GM18867 (cell line): ENCODE measurements at regions not wholly inside any gene's neighbourhood (a gene's known extent, or its start where the extent isn't known, plus 50 kb on each side); places are given as distances from the start of the nearest gene placed in this dataset.
A peak's percentile ranks its signal among the peaks of the same experiment; 100 is the strongest.

Experiments
- ATAC-seq: cut with Tn5 transposase; IDR thresholded peaks from one replicate; pipeline ENCODE4 v1.9.1; 2021; ENCODE audit warnings: mild to moderate bottlenecking, moderate library complexity; ENCODE audit not compliant: unreplicated experiment

GRCh38 chr16:63361032-63361624, 1324.9 kb upstream of the CDH8 start:
- peak; percentile 86 for ATAC-seq

- no peak for ATAC-seq
These were observed 1313.7 kb upstream of the CDH8 start for GRCh38 chr16:63349961-63350360.

GRCh38 chr16:63346000-63346399, 1309.8 kb upstream of the CDH8 start:
- no peak for ATAC-seq

- no peak for ATAC-seq
These were observed 1301.0 kb upstream of the CDH8 start for GRCh38 chr16:63337264-63337663.

- no peak for ATAC-seq
These were observed 1294.9 kb upstream of the CDH8 start for GRCh38 chr16:63331111-63331510.

- no peak for ATAC-seq
These were observed 1290.6 kb upstream of the CDH8 start for GRCh38 chr16:63326736-63327339.

- ATAC-seq, result no peak
These were observed 1287.8 kb upstream of the CDH8 start for GRCh38 chr16:63323722-63324705.

GRCh38 chr16:63323055-63323454, 1286.8 kb upstream of the CDH8 start:
- ATAC-seq, result no peak

- ATAC-seq, result no peak
These were observed 1279.0 kb upstream of the CDH8 start for GRCh38 chr16:63315229-63315628.

GRCh38 chr16:63312346-63312745, 1276.1 kb upstream of the CDH8 start:
- ATAC-seq, result no peak

GRCh38 chr16:63311313-63311712, 1275.1 kb upstream of the CDH8 start:
- no peak for ATAC-seq

GRCh38 chr16:63302811-63303210, 1266.6 kb upstream of the CDH8 start:
- ATAC-seq, result no peak

GRCh38 chr16:63301349-63301748, 1265.1 kb upstream of the CDH8 start:
- no peak for ATAC-seq

- ATAC-seq, result no peak
These were observed 1262.8 kb upstream of the CDH8 start for GRCh38 chr16:63298993-63299392.

GRCh38 chr16:63292036-63292435, 1255.8 kb upstream of the CDH8 start:
- no peak for ATAC-seq

- peak; percentile 59 for ATAC-seq
These were observed 1253.7 kb upstream of the CDH8 start for GRCh38 chr16:63289834-63290460.

GRCh38 chr16:63287401-63287800, 1251.2 kb upstream of the CDH8 start:
- ATAC-seq, result no peak

- ATAC-seq, result no peak
These were observed 1247.5 kb upstream of the CDH8 start for GRCh38 chr16:63283721-63284120.

GRCh38 chr16:63244631-63245030, 1208.4 kb upstream of the CDH8 start:
- no peak for ATAC-seq

GRCh38 chr16:63241497-63242028, 1205.3 kb upstream of the CDH8 start:
- ATAC-seq, result no peak

GRCh38 chr16:63239065-63239570, 1202.9 kb upstream of the CDH8 start:
- ATAC-seq, result no peak
